ENCODE measurements at regions not wholly inside any gene's neighbourhood (a gene's known extent, or its start where the extent isn't known, plus 50 kb on each side); places are given as distances from the start of the nearest gene placed in this dataset.

- ATAC-seq = no peak
- no peak for TF ChIP-seq PPARA (CRISPR knock-in tag; IDR thresholded peaks at IDR 0.05; ENCODE audit: borderline replicate concordance)
These were observed 401.7 kb upstream of the PROX1 start for GRCh38 chr1:213585959-213586586.

DNA sequence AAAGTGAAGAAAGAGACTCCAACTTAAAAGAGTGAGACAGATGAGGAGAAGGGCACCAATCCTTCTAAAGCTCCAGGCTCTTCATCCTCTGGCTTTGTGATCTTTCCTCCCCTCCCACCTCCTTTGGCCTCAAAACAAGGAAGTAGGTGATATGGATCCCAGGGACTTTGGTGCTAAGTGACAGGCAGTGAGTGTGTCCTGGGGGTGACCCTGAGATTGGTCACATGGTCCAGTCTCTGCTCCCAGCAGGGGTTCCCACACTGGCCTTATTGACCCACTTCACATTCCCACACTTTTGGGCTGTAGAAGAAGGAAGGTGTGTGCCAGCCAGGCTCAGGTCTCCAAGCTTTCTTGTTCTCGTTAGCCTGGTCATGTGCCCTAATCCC, 401.2 kb upstream of the PROX1 start:
- TF ChIP-seq, protein P1, sequence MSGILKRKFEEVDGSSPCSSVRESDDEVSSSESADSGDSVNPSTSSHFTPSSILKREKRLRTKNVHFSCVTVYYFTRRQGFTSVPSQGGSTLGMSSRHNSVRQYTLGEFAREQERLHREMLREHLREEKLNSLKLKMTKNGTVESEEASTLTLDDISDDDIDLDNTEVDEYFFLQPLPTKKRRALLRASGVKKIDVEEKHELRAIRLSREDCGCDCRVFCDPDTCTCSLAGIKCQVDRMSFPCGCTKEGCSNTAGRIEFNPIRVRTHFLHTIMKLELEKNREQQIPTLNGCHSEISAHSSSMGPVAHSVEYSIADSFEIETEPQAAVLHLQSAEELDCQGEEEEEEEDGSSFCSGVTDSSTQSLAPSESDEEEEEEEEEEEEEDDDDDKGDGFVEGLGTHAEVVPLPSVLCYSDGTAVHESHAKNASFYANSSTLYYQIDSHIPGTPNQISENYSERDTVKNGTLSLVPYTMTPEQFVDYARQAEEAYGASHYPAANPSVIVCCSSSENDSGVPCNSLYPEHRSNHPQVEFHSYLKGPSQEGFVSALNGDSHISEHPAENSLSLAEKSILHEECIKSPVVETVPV (CRISPR knock-in tag; IDR thresholded peaks at IDR 0.05) = no peak
- TF ChIP-seq ZFP3 (CRISPR knock-in tag; IDR thresholded peaks at IDR 0.05) (no peak), TSHZ2 (CRISPR knock-in tag; IDR thresholded peaks at IDR 0.05) (no peak), RARB (CRISPR knock-in tag; IDR thresholded peaks at IDR 0.05) (no peak), OSR1 (CRISPR knock-in tag; IDR thresholded peaks at IDR 0.05) (no peak), PPARA (CRISPR knock-in tag; IDR thresholded peaks at IDR 0.05; ENCODE audit: borderline replicate concordance) (no peak), ZNF565 (CRISPR knock-in tag; conservative IDR thresholded peaks at IDR 0.05; ENCODE audit: low read depth) (no peak), ISL1 (CRISPR knock-in tag; IDR thresholded peaks at IDR 0.05) (no peak), CSDC2 (CRISPR knock-in tag; IDR thresholded peaks at IDR 0.05) (no peak), ZNF8 (CRISPR knock-in tag; IDR thresholded peaks at IDR 0.05) (no peak), ZNF70 (CRISPR knock-in tag; IDR thresholded peaks at IDR 0.05) (no peak)
- TF ChIP-seq, protein P2, sequence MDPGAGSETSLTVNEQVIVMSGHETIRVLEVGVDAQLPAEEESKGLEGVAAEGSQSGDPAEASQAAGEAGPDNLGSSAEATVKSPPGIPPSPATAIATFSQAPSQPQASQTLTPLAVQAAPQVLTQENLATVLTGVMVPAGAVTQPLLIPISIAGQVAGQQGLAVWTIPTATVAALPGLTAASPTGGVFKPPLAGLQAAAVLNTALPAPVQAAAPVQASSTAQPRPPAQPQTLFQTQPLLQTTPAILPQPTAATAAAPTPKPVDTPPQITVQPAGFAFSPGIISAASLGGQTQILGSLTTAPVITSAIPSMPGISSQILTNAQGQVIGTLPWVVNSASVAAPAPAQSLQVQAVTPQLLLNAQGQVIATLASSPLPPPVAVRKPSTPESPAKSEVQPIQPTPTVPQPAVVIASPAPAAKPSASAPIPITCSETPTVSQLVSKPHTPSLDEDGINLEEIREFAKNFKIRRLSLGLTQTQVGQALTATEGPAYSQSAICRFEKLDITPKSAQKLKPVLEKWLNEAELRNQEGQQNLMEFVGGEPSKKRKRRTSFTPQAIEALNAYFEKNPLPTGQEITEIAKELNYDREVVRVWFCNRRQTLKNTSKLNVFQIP (CRISPR knock-in tag; IDR thresholded peaks at IDR 0.05; ENCODE audit: borderline replicate concordance, low read depth) = no peak
- TF ChIP-seq, protein P3, sequence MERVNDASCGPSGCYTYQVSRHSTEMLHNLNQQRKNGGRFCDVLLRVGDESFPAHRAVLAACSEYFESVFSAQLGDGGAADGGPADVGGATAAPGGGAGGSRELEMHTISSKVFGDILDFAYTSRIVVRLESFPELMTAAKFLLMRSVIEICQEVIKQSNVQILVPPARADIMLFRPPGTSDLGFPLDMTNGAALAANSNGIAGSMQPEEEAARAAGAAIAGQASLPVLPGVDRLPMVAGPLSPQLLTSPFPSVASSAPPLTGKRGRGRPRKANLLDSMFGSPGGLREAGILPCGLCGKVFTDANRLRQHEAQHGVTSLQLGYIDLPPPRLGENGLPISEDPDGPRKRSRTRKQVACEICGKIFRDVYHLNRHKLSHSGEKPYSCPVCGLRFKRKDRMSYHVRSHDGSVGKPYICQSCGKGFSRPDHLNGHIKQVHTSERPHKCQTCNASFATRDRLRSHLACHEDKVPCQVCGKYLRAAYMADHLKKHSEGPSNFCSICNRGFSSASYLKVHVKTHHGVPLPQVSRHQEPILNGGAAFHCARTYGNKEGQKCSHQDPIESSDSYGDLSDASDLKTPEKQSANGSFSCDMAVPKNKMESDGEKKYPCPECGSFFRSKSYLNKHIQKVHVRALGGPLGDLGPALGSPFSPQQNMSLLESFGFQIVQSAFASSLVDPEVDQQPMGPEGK (CRISPR knock-in tag; IDR thresholded peaks at IDR 0.05; ENCODE audit: borderline replicate concordance) = no peak
- ATAC-seq = no peak

DNA sequence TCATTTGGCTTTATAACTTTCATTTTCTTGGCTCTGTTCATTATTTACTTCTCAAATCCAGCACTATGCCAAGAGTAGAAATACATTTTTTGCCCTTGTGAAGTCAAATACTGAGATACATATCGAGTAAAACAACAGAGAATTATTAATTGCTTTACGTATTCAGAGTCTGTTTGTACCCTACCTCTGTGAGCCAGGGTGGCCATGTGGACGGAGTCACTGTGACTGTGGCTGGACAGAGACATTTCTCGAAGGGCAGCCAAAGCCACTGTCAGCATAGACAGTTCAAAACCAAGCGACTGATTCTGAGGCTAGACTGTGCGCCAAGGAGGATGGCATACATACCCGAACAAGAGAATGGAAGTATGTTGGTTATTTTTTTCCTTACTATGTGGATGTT, 391.0 kb upstream of the PROX1 start:
- ATAC-seq = no peak
- TF ChIP-seq CSDC2 (CRISPR knock-in tag; IDR thresholded peaks at IDR 0.05) = no peak
- TF ChIP-seq ESRRG (CRISPR knock-in tag; IDR thresholded peaks at IDR 0.05) = no peak
- no peak for TF ChIP-seq ZC3H10 (CRISPR knock-in tag; IDR thresholded peaks at IDR 0.05)
- TF ChIP-seq, protein P1 (CRISPR knock-in tag; IDR thresholded peaks at IDR 0.05) = no peak
- no peak for TF ChIP-seq TSHZ2 (CRISPR knock-in tag; IDR thresholded peaks at IDR 0.05)
- TF ChIP-seq, protein P2 (CRISPR knock-in tag; IDR thresholded peaks at IDR 0.05; ENCODE audit: borderline replicate concordance, low read depth) = no peak
- no peak for TF ChIP-seq PPARA (CRISPR knock-in tag; IDR thresholded peaks at IDR 0.05; ENCODE audit: borderline replicate concordance)
- TF ChIP-seq SNAI2 (CRISPR knock-in tag; IDR thresholded peaks at IDR 0.05) = no peak

All from SK-N-SH treated with all-trans-retinoic acid at 6 μM for 48 hours (cell line).